Peyer's patch (tissue), 4 donors: ENCODE measurements at regions not wholly inside any gene's neighbourhood (a gene's known extent, or its start where the extent isn't known, plus 50 kb on each side); places are given as distances from the start of the nearest gene placed in this dataset.

Experiments used
- DNase-seq, 3 donors: peaks; one replicate each; pipeline ENCODE4 v3.0.0-alpha.2; 2017 to 2019
- H3K27ac ChIP-seq, 4 donors: fragments of 200-600 bp; sonication (generic); one replicate each; pipeline ENCODE4 v1.5.1; 2016 to 2019
- H3K27me3 ChIP-seq, 2 donors: fragments of 200-600 bp; sonication (generic); one replicate each; pipeline ENCODE4 v1.5.1; 2019
- H3K36me3 ChIP-seq, 3 donors: fragments of 200-600 bp; sonication (generic); one replicate each; pipeline ENCODE4 v1.5.1; 2016 to 2019
- H3K4me1 ChIP-seq, 4 donors: fragments of 200-600 bp; sonication (generic); one replicate each; pipeline ENCODE4 v1.5.1; 2016 to 2019
- H3K4me3 ChIP-seq, 4 donors: fragments of 200-600 bp; sonication (generic); 1 replicate in 3 of 4; 2 replicates in 1 of 4; pipeline ENCODE4 v1.5.1; 2016 to 2019; ENCODE audit warnings: mild to moderate bottlenecking in 1 of 4
- H3K9me3 ChIP-seq, 4 donors: fragments of 200-600 bp; sonication (generic); one replicate each; pipeline ENCODE4 v1.5.1; 2016 to 2019; ENCODE audit warnings: mild to moderate bottlenecking in 1 of 4
- POLR2A ChIP-seq, 2 donors: fragments of 450-650 bp; IDR thresholded peaks; one replicate each; pipeline ENCODE4 v1.5.1; 2017; ENCODE audit warnings: antibody characterized with exemption in 2 of 2, mild to moderate bottlenecking in 2 of 2, moderate library complexity in 2 of 2
- TF ChIP-seq, protein P1 (sequence below), 6 experiments: fragments of 450-650 bp in 4 of 6; fragments of 200-600 bp in 2 of 6; sonication (generic) in 1 of 6; IDR thresholded peaks; one replicate each; pipeline ENCODE4 v1.5.1; 2017 to 2019; ENCODE audit warnings: antibody characterized with exemption in 6 of 6, mild to moderate bottlenecking in 3 of 6, moderate library complexity in 1 of 6

DNA sequence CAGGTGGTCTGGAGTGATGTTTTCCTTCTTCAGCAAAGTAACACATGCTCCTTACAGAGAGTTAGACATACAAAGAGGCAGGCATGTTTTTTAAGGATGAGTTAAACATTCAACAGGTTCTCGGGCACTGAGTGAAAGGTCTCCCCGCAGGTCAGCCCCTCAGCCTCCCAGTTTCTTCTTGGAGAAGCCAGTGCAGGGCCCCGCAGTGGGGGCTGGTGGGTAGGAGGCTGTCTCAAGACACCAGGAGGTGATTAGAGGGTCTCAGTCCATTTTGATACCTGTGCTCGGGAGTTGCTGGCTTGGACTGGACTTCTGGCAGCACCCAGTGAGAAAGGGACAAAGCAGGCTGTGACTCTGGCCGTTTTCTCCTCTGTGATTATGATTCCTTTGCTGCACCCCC lies 78.6 kb upstream of the ZNF479 start:
- no peak for TF ChIP-seq POLR2A (IDR thresholded peaks at IDR 0.05)
- TF ChIP-seq, protein P1, sequence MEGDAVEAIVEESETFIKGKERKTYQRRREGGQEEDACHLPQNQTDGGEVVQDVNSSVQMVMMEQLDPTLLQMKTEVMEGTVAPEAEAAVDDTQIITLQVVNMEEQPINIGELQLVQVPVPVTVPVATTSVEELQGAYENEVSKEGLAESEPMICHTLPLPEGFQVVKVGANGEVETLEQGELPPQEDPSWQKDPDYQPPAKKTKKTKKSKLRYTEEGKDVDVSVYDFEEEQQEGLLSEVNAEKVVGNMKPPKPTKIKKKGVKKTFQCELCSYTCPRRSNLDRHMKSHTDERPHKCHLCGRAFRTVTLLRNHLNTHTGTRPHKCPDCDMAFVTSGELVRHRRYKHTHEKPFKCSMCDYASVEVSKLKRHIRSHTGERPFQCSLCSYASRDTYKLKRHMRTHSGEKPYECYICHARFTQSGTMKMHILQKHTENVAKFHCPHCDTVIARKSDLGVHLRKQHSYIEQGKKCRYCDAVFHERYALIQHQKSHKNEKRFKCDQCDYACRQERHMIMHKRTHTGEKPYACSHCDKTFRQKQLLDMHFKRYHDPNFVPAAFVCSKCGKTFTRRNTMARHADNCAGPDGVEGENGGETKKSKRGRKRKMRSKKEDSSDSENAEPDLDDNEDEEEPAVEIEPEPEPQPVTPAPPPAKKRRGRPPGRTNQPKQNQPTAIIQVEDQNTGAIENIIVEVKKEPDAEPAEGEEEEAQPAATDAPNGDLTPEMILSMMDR (IDR thresholded peaks at IDR 0.05) = no peak
- H3K27ac ChIP-seq = no peak overlapping the region
- peak in 1 of 3 donors; percentile 3 for DNase-seq
- H3K4me3 ChIP-seq = no peak overlapping the region
- no peaks in the 10 kb centered on the region for H3K4me1 ChIP-seq
- H3K9me3 ChIP-seq = peaks cover 0 to 9% (median 1%) of the 10 kb centered on the region in 4 donors
- no peaks in the 10 kb centered on the region for H3K27me3 ChIP-seq
- no peaks in the 10 kb centered on the region for H3K36me3 ChIP-seq

DNA sequence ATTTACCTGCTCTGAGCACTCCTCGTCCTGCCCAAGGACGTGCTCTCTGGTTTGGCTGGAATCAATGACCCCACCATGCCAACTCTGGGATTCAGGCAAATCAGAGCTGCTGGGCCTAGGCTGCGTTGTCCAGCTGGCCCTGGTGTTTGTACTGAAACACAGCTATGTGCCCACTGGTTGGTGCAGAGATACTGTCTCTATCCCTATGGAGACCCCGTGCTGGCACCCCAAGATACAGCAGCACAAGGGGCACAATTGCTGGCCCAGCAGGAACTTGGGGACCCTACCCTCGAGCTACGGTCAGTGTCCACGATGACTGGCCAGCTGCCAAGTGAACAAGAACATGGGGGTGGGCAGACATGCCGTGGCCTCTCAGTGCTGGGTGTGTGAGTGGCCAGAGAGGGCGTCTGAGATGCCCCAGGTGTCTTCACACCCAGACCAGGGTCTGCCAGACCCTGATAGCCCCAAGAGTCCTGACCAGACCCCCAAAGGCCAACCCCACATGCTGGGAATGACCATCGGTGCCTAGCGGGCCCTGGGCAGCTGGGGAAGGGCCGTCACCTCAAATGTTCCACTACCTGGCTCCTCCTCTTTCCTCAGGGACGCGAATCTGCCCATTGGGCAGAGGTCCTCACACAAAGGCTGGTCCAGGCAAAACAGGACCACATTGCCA lies 79.3 kb upstream of the ZNF479 start:
- no peak overlapping the region for H3K4me3 ChIP-seq
- no peak overlapping the region for H3K27ac ChIP-seq
- no peaks in the 10 kb centered on the region for H3K27me3 ChIP-seq
- no peak for TF ChIP-seq POLR2A (IDR thresholded peaks at IDR 0.05)
- TF ChIP-seq, protein P1 (IDR thresholded peaks at IDR 0.05) = no peak
- no peaks in the 10 kb centered on the region for H3K4me1 ChIP-seq
- peaks cover 0 to 7% (median 1%) of the 10 kb centered on the region in 4 donors for H3K9me3 ChIP-seq
- peak in 1 of 3 donors; percentile 33 for DNase-seq
- H3K36me3 ChIP-seq = no peaks in the 10 kb centered on the region

DNA sequence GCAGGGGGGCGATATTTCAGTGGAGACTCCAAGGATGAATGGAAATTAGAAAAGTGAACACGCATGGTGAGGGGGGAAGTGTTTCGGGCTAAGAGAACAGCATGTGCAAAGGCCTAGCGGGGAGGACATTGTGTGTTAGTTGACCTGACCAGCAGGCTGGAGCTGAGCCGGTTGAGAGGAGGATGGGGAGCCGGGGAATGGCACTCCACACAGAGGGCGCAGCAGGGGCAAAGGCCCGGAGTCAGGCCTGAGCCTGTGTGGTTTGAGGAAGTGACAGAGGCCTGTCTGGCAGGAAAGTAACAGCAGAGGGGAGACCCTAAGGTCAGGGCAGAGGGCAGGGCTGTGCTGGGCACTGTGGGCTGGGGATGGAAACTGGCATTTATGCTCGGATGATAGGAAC lies 83.2 kb upstream of the ZNF479 start:
- H3K9me3 ChIP-seq = peaks cover 0 to 11% (median 1%) of the 10 kb centered on the region in 4 donors
- TF ChIP-seq, protein P1 (IDR thresholded peaks at IDR 0.05) = no peak
- TF ChIP-seq POLR2A (IDR thresholded peaks at IDR 0.05) = no peak

DNA sequence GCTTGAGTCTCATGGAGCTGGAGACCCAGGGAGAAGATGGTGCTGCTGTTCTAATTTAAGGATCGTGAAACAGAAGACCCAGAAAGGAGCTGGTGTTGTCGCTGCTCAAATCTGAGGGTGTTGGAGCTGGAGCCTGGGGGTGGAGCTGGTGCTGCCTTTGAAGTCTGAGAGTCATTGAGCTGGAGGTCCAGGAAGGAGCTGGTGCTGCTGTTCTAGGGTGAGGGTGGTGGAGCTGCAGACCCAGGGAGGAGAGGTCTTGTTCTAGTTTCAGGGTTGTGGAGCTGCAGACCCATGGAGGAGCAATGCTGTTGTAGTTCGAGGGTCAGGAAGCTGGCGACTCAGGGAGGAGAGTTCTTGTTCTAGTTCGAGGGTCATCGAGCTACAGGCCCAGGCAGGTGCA lies 84.1 kb upstream of the ZNF479 start:
- H3K27ac ChIP-seq = no peak overlapping the region
- H3K9me3 ChIP-seq = peaks cover 0 to 10% (median 1%) of the 10 kb centered on the region in 4 donors
- no peaks in the 10 kb centered on the region for H3K36me3 ChIP-seq
- H3K4me3 ChIP-seq = no peak overlapping the region
- DNase-seq = no peak
- TF ChIP-seq POLR2A (IDR thresholded peaks at IDR 0.05) = no peak
- TF ChIP-seq, protein P1 (IDR thresholded peaks at IDR 0.05) = no peak
- H3K4me1 ChIP-seq = no peaks in the 10 kb centered on the region
- H3K27me3 ChIP-seq = no peaks in the 10 kb centered on the region

More for the DNA sequence above, 83.2 kb upstream of the ZNF479 start:
- H3K4me1 ChIP-seq = no peaks in the 10 kb centered on the region
- H3K27me3 ChIP-seq = no peaks in the 10 kb centered on the region
- DNase-seq = no peak
- H3K36me3 ChIP-seq = no peaks in the 10 kb centered on the region
- H3K27ac ChIP-seq = no peak overlapping the region
- H3K4me3 ChIP-seq = no peak overlapping the region

DNA sequence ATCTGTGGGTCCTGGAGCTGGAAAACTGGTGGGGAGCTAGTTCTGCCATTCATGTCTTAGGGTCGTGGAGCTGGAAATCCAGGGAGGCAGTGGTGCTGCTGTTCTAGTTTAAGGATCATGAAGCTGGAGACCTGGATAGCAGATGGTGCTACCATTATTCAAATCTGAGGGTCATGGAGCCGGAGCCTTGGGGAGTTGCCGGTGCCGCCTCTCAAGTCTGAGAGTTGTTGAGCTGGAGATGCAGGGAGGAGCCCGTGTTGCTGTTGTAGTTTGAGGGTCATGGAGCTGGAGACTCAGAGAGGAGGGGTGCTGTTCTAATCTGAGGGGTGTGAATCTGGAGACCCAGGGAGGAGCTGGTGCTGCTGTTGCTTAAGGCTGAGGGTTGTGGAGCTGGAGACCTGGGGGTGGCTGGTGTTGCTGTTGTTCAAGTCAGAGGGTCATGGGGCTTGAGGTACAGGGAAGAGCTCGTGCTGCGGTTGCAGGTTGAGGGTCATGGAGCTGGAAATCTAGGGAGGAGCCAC lies 86.0 kb upstream of the ZNF479 start:
- no peak for DNase-seq
- no peak overlapping the region for H3K4me3 ChIP-seq
- peaks cover 0 to 4% (median 2%) of the 10 kb centered on the region in 4 donors for H3K9me3 ChIP-seq
- no peaks in the 10 kb centered on the region for H3K4me1 ChIP-seq
- H3K36me3 ChIP-seq = no peaks in the 10 kb centered on the region
- H3K27me3 ChIP-seq = no peaks in the 10 kb centered on the region
- TF ChIP-seq, protein P1 (IDR thresholded peaks at IDR 0.05) = no peak
- no peak for TF ChIP-seq POLR2A (IDR thresholded peaks at IDR 0.05)
- no peak overlapping the region for H3K27ac ChIP-seq
